Osteoblast (primary cell): ENCODE measurements at regions not wholly inside any gene's neighbourhood (a gene's known extent, or its start where the extent isn't known, plus 50 kb on each side); places are given as distances from the start of the nearest gene placed in this dataset.

Experiments used
- DNase-seq: peaks from one replicate; pipeline ENCODE4 v3.0.0; 2011; ENCODE audit warnings: low spot score, mixed read lengths; ENCODE audit not compliant: insufficient read length; ENCODE audit errors: missing footprints
- H2AFZ ChIP-seq: 2 replicates; pipeline ENCODE4 v1.6.0; 2011; ENCODE audit warnings: mild to moderate bottlenecking, low read length
- H3K27ac ChIP-seq: 2 replicates; pipeline ENCODE4 v1.5.1; 2011; ENCODE audit warnings: mild to moderate bottlenecking, low read depth, low read length, moderate library complexity
- H3K27me3 ChIP-seq: 2 replicates; pipeline ENCODE4 v1.6.0; 2012; ENCODE audit warnings: mild to moderate bottlenecking, control low read depth, inconsistent platforms, low read length, moderate library complexity; ENCODE audit not compliant: insufficient read depth
- H3K36me3 ChIP-seq: 2 replicates; pipeline ENCODE4 v1.5.1; 2011; ENCODE audit warnings: mild to moderate bottlenecking, low read length, control low read depth, moderate library complexity; ENCODE audit not compliant: insufficient read depth
- H3K4me1 ChIP-seq: 2 replicates; pipeline ENCODE4 v1.5.1; 2011; ENCODE audit warnings: mild to moderate bottlenecking, low read length, control low read depth, moderate library complexity; ENCODE audit not compliant: insufficient read depth
- H3K4me2 ChIP-seq: 2 replicates; pipeline ENCODE4 v1.6.0; 2011; ENCODE audit warnings: mild to moderate bottlenecking, low read length; ENCODE audit not compliant: insufficient read depth
- H3K4me3 ChIP-seq: fragments of 200-600 bp; sonication (generic); 3 replicates; pipeline ENCODE4 v1.5.1; 2012; ENCODE audit warnings: mild to moderate bottlenecking, low read length, inconsistent platforms; ENCODE audit not compliant: insufficient read depth
- H3K79me2 ChIP-seq: 2 replicates; pipeline ENCODE4 v1.6.0; 2012; ENCODE audit warnings: mild to moderate bottlenecking, low read length, control low read depth, inconsistent platforms; ENCODE audit not compliant: insufficient read depth
- H3K9me3 ChIP-seq: 2 replicates; pipeline ENCODE4 v1.5.1; 2011; ENCODE audit warnings: low read depth, low read length, control low read depth
- H4K20me1 ChIP-seq: 2 replicates; pipeline ENCODE4 v1.6.0; 2012; ENCODE audit warnings: mild to moderate bottlenecking, low read length, control low read depth; ENCODE audit not compliant: insufficient read depth
- CTCF ChIP-seq: IDR thresholded peaks from 2 replicates; pipeline ENCODE4 v1.5.1; 2011; ENCODE audit warnings: mild to moderate bottlenecking, low read depth, low read length, moderate library complexity; ENCODE audit errors: extremely low read depth

- Histone ChIP-seq H3K27me3 (no peaks in the 10 kb centered on the region), H3K4me3 (no peak overlapping the region), H4K20me1 (no peaks in the 10 kb centered on the region), H3K27ac (no peak overlapping the region), H3K4me2 (no peak overlapping the region), H3K9me3 (no peaks in the 10 kb centered on the region), H3K36me3 (no peaks in the 10 kb centered on the region), H3K4me1 (no peaks in the 10 kb centered on the region), H3K79me2 (no peaks in the 10 kb centered on the region), H2AFZ (peak overlapping the region; percentile 72)
- DNase-seq, result no peak
- no peak for TF ChIP-seq CTCF
These were observed 257.3 kb upstream of the CXCR4 start for GRCh38 chr2:136375017-136375901.

DNA sequence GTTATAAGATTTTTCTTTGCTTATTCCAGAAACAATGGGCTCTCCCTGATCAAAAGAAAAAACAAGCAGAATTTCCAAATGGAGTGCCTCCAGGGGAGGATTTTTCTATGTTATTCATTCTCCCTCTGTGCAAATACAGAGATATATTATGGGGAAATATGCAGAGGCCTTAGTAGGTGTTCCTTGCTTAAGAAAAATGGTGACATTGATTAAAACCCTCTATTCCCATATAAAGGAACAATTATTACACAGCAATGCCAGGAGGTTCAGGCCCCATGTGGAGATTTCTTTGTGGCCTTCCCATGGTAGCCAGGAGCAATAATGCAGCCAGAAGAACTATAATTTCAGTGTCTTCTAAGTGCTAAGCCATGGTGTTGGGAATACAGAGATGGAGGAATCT lies 255.9 kb upstream of the CXCR4 start:
- TF ChIP-seq CTCF, result no peak
- Histone ChIP-seq H3K4me2 (no peak overlapping the region), H2AFZ (no peak overlapping the region), H3K27me3 (no peaks in the 10 kb centered on the region), H3K27ac (no peak overlapping the region), H4K20me1 (no peaks in the 10 kb centered on the region), H3K4me3 (no peak overlapping the region), H3K36me3 (no peaks in the 10 kb centered on the region), H3K4me1 (no peaks in the 10 kb centered on the region), H3K79me2 (no peaks in the 10 kb centered on the region), H3K9me3 (no peaks in the 10 kb centered on the region)
- no peak for DNase-seq

DNA sequence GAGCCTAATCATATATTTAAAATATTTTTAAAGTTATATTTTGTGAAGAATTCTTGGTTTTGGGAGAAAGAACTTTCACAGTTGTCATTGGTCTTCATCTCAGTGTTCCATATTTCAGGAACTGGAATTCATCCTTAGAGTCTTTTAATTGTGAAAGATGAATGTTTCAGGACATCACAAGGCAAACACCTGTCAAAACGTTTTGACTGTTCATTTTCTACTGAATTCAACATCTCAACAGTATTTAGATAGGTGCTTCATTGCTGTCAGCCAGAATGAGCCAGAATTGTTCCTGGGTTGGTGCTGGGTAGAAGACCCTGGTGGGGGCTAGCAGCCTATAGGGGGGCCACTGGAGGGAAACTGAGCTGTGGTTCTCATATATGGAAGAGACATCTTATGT lies 255.1 kb upstream of the CXCR4 start:
- Histone ChIP-seq H3K27ac (no peak overlapping the region), H3K4me2 (no peak overlapping the region), H4K20me1 (no peaks in the 10 kb centered on the region), H3K9me3 (no peaks in the 10 kb centered on the region), H3K36me3 (no peaks in the 10 kb centered on the region), H3K27me3 (no peaks in the 10 kb centered on the region), H3K79me2 (no peaks in the 10 kb centered on the region), H3K4me1 (no peaks in the 10 kb centered on the region), H3K4me3 (no peak overlapping the region), H2AFZ (no peak overlapping the region)
- DNase-seq, result no peak
- no peak for TF ChIP-seq CTCF

- H2AFZ ChIP-seq, result no peak overlapping the region
- no peaks in the 10 kb centered on the region for H3K36me3 ChIP-seq
- DNase-seq, result peak; percentile 9
- TF ChIP-seq CTCF, result no peak
- no peak overlapping the region for H3K27ac ChIP-seq
- H3K79me2 ChIP-seq, result no peaks in the 10 kb centered on the region
- no peak overlapping the region for H3K4me3 ChIP-seq
- H4K20me1 ChIP-seq, result no peaks in the 10 kb centered on the region
- H3K9me3 ChIP-seq, result no peaks in the 10 kb centered on the region
- no peak overlapping the region for H3K4me2 ChIP-seq
- no peaks in the 10 kb centered on the region for H3K27me3 ChIP-seq
- H3K4me1 ChIP-seq, result no peaks in the 10 kb centered on the region
These were observed 246.0 kb upstream of the CXCR4 start for GRCh38 chr2:136363900-136364299.
